GM23338 (cell line): ENCODE measurements at regions not wholly inside any gene's neighbourhood (a gene's known extent, or its start where the extent isn't known, plus 50 kb on each side); places are given as distances from the start of the nearest gene placed in this dataset.

ENCODE experiments used
- CREB1 ChIP-seq: fragments of 250-450 bp; sonication (Bioruptor Pico); IDR thresholded peaks from 2 replicates; pipeline ENCODE4 v1.5.0; 2020; ENCODE audit warnings: low read depth, mild to moderate bottlenecking, moderate library complexity
- EZH2 ChIP-seq: fragments of 200-600 bp; sonication (generic); IDR thresholded peaks from one replicate; pipeline ENCODE4 v1.8.0; 2017; ENCODE audit warnings: antibody characterized with exemption, mild to moderate bottlenecking, low read depth; ENCODE audit not compliant: unreplicated experiment
- EZH2phosphoT487 ChIP-seq: fragments of 200-600 bp; sonication (generic); IDR thresholded peaks from one replicate; pipeline ENCODE4 v1.8.1; 2018; ENCODE audit warnings: antibody characterized with exemption; ENCODE audit not compliant: unreplicated experiment
- JUNB ChIP-seq: IDR thresholded peaks from one replicate; pipeline ENCODE4 v1.6.1; 2016; ENCODE audit warnings: antibody characterized with exemption; ENCODE audit not compliant: unreplicated experiment
- NANOG ChIP-seq: IDR thresholded peaks from 2 replicates; pipeline ENCODE4 v1.6.1; 2016; ENCODE audit warnings: antibody characterized with exemption, borderline replicate concordance
- POLR2AphosphoS5 ChIP-seq: IDR thresholded peaks from 2 replicates; pipeline ENCODE4 v1.6.1; 2016; ENCODE audit warnings: antibody characterized with exemption, low read depth
- STAT1 ChIP-seq: IDR thresholded peaks from one replicate; pipeline ENCODE4 v1.6.1; 2016; ENCODE audit warnings: antibody characterized with exemption; ENCODE audit not compliant: unreplicated experiment
- ZNF114 ChIP-seq: fragments of 250-450 bp; sonication (Bioruptor Pico); IDR thresholded peaks from 2 replicates; pipeline ENCODE4 v1.5.0; 2020; ENCODE audit warnings: mild to moderate bottlenecking, moderate library complexity
- ZNF331 ChIP-seq: fragments of 250-450 bp; sonication (Bioruptor Pico); IDR thresholded peaks from 2 replicates; pipeline ENCODE4 v1.5.0; 2020; ENCODE audit warnings: low read depth, mild to moderate bottlenecking, moderate library complexity
- TF ChIP-seq, protein P1 (sequence below): IDR thresholded peaks from one replicate; pipeline ENCODE4 v1.6.1; 2018; ENCODE audit warnings: antibody characterized with exemption; ENCODE audit not compliant: unreplicated experiment
- TF ChIP-seq, protein P2 (sequence below), 2 experiments: fragments of 200-600 bp in 1 of 2; sonication (generic) in 1 of 2; conservative IDR thresholded peaks; 2 replicates each; pipeline versions ENCODE4 v1.5.1 to v1.6.1; 2016 to 2017; ENCODE audit warnings: antibody characterized with exemption in 2 of 2, low read depth in 2 of 2, mild to moderate bottlenecking in 2 of 2, moderate library complexity in 1 of 2
- TF ChIP-seq, protein P3 (sequence below): IDR thresholded peaks from 2 replicates; pipeline ENCODE4 v1.6.1; 2016; ENCODE audit warnings: antibody characterized with exemption

DNA sequence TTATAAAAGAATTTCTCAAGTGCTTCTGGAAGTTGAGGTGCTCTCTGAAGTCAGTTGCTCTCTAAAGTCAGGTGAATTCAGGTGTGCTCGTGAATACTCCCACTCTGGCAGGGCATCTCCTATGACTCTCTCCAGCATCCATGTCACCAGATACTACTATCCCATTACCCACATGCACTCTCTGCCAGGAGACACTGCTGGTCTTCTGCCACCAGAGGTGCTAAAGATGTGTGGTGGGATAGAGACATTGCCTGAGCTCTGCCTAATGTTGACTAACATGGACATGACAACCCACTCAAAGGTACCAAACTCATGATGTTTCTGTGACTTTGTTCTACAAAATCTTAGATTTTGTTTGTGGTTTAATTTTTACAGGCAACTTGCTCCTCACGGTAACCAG is 106.4 kb upstream of the HNRNPA3 start:
- TF ChIP-seq EZH2phosphoT487, result no peak
- TF ChIP-seq POLR2AphosphoS5, result no peak
- TF ChIP-seq, protein P1, sequence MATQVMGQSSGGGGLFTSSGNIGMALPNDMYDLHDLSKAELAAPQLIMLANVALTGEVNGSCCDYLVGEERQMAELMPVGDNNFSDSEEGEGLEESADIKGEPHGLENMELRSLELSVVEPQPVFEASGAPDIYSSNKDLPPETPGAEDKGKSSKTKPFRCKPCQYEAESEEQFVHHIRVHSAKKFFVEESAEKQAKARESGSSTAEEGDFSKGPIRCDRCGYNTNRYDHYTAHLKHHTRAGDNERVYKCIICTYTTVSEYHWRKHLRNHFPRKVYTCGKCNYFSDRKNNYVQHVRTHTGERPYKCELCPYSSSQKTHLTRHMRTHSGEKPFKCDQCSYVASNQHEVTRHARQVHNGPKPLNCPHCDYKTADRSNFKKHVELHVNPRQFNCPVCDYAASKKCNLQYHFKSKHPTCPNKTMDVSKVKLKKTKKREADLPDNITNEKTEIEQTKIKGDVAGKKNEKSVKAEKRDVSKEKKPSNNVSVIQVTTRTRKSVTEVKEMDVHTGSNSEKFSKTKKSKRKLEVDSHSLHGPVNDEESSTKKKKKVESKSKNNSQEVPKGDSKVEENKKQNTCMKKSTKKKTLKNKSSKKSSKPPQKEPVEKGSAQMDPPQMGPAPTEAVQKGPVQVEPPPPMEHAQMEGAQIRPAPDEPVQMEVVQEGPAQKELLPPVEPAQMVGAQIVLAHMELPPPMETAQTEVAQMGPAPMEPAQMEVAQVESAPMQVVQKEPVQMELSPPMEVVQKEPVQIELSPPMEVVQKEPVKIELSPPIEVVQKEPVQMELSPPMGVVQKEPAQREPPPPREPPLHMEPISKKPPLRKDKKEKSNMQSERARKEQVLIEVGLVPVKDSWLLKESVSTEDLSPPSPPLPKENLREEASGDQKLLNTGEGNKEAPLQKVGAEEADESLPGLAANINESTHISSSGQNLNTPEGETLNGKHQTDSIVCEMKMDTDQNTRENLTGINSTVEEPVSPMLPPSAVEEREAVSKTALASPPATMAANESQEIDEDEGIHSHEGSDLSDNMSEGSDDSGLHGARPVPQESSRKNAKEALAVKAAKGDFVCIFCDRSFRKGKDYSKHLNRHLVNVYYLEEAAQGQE, result no peak
- TF ChIP-seq, protein P2, sequence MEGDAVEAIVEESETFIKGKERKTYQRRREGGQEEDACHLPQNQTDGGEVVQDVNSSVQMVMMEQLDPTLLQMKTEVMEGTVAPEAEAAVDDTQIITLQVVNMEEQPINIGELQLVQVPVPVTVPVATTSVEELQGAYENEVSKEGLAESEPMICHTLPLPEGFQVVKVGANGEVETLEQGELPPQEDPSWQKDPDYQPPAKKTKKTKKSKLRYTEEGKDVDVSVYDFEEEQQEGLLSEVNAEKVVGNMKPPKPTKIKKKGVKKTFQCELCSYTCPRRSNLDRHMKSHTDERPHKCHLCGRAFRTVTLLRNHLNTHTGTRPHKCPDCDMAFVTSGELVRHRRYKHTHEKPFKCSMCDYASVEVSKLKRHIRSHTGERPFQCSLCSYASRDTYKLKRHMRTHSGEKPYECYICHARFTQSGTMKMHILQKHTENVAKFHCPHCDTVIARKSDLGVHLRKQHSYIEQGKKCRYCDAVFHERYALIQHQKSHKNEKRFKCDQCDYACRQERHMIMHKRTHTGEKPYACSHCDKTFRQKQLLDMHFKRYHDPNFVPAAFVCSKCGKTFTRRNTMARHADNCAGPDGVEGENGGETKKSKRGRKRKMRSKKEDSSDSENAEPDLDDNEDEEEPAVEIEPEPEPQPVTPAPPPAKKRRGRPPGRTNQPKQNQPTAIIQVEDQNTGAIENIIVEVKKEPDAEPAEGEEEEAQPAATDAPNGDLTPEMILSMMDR (conservative IDR thresholded peaks at IDR 0.05; ENCODE audit: low read depth in 2 of 2), result peak; percentile 53 to 56; a peak in 3 of 4 replicates
- no peak for TF ChIP-seq EZH2
- TF ChIP-seq NANOG, result no peak
- TF ChIP-seq CREB1 (CRISPR knock-in tag), result no peak
- TF ChIP-seq, protein P3, sequence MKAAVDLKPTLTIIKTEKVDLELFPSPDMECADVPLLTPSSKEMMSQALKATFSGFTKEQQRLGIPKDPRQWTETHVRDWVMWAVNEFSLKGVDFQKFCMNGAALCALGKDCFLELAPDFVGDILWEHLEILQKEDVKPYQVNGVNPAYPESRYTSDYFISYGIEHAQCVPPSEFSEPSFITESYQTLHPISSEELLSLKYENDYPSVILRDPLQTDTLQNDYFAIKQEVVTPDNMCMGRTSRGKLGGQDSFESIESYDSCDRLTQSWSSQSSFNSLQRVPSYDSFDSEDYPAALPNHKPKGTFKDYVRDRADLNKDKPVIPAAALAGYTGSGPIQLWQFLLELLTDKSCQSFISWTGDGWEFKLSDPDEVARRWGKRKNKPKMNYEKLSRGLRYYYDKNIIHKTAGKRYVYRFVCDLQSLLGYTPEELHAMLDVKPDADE, result no peak
- TF ChIP-seq ZNF331 (CRISPR knock-in tag), result no peak
- TF ChIP-seq JUNB, result no peak
- TF ChIP-seq ZNF114 (CRISPR knock-in tag), result no peak
- no peak for TF ChIP-seq STAT1
